CD4-positive, alpha-beta T cell treated with Interleukin-15 for 1 hour (primary cell): ENCODE measurements at regions not wholly inside any gene's neighbourhood (a gene's known extent, or its start where the extent isn't known, plus 50 kb on each side); places are given as distances from the start of the nearest gene placed in this dataset.
A peak's percentile ranks its signal among the peaks of the same experiment; 100 is the strongest.

Experiments
- DNase-seq: peaks from one replicate; pipeline ENCODE4 v3.0.0-alpha.2; 2020

DNA sequence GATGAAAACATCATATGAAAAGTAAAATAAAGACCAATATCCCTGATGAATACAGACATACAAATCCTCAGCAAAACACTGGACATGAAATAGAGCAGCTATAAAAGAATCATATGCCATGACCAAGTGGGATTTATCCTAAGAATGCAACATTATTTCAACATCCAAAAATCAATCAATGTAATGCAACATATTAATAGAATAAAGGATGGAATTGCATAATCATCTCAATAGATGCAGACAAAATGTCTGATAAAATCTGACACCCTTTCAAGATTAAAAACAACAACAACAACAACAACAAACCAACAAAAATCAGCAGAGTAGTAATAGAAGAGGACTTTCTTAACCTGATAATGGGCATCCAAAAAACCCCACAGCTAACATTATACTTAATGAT lies 63.8 kb upstream of the IL1R1 start:
- DNase-seq = no peak

DNA sequence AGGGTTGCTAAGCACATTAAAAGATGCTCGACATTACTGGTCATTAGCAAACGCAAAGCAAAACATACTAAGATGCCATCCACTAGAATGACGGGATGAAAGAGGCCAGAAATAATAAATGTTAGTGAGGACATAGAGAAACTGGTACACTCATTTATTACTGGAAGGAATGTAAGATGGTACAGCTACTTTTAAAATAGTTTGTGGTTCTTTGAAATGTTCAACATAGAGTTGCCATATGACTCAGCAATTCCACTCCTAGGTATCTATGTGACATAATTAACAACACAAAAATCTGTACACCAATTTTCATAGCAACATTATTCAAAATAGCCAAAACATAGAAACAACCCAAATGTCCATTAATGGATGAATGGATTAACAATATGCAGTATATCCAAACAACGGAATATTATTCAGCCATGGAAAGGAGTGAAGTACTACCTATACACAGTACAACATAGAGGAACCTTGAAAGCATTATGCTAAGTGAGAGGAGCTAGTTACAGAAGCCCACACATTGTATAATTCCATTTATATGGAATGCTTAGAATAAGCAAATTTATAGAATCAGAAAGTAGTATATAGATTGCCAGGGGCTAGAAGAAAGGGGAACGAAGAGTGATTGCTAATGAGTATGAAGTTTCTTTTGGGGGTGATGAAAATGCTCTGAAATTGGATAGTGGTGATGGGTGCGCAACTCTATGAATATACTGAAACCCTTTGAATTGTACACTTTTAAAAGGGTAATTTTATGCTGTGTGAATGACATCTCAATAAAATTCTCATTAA lies 61.9 kb upstream of the IL1R1 start:
- no peak for DNase-seq

DNA sequence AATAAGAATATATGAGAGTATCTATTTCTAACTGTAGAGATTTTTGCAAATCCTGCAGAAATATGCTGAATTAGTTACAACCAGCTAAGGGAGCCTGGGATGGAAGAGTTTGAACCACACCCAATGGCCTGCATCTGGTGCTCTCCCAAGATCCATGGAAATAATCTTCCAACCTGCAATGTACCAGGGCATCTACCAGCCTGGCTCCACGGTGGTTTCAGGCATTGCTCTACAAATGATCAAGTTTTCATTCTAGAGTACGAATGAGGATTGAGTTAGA lies 61.4 kb upstream of the IL1R1 start:
- no peak for DNase-seq

DNA sequence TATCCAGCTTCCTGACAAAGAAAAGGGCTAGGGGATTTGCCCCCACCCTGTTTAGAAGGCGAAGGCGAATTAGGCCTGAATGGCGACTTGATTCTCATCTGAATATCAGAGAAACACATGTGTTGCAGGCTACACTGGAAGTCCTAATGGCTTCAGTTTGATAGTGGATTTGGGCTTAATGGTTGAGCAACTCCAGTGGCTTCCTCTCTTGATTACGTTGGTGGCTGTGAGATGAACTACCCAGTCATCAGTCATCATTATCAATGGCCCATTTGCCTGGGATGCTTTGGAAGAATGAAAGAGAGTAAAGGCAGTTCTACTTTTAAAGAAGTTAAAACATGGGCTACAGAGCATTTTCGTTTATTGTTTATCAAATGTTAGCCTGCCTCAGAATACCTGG lies 60.9 kb upstream of the IL1R1 start:
- DNase-seq = no peak

DNA sequence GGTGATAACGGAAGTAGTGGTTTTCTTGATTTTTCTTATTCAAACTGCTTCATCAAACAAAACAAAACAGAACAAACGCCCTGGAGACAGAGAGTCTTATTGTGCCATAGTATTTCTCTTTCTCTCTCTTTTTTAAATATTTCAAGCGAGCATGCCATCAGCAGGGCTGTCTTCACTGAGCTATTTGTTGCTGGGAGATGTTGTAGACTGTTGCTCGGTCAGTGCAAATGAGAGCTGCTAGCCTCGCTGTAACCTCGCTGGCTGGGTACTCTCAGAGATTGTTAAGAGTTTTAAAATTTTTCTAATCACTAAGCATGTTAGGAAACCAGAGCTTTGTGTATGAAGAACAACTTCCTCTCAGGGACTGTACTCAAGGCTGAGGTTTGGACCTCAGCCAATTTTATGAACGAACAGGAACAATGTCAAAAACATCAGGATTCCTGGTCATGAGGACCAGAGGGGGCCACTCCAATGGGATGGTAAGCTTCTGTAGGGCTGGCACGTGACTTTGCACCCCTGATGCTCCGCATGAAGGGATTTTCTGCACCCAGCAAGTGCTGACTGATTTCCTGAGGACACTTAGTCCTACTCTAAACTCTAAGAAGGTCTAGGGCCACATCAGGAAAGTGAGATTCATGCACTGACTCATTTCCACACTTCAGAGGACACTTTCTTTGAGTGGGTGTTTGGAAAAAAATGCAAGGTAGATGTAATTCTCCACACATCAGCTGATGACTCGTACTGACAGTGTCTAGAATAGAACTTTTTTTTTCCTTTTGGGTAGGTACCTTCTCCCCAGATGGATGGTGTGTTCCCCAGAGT lies 59.8 kb upstream of the IL1R1 start:
- DNase-seq = peak; percentile 55

DNA sequence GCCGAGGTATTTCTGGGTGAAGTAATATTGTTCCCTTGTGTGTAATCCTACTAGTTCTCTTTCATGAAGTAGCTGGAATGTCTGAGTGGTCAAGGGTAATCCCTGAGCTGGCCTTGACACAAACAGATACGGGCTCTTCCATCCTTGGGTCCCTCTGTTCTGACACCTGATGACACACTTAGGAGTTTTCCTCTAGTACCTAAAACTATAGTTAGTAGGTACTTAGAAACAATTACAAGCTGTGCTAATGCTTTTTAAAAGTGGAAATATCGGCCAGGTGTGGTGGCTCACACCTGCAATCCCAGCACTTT lies 59.2 kb upstream of the IL1R1 start:
- no peak for DNase-seq

DNA sequence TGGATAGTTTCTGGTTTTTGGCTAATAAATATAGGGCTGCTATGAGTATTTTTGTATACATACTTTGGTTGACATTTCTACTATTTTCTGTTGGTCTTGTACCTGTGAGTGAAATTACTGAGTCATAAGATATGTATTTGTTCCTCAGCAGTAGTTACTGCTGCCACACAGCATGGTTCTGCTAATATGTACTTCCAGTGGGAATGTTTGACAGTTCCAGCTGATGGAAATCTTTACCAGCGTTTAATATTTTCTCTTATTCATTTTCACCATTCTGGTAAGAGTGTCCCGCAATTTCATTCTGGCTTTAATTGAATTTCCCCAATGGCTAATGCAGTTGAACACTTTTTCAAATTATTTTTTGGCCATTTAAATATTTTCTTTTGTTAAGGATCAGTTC lies 57.9 kb upstream of the IL1R1 start:
- no peak for DNase-seq

DNA sequence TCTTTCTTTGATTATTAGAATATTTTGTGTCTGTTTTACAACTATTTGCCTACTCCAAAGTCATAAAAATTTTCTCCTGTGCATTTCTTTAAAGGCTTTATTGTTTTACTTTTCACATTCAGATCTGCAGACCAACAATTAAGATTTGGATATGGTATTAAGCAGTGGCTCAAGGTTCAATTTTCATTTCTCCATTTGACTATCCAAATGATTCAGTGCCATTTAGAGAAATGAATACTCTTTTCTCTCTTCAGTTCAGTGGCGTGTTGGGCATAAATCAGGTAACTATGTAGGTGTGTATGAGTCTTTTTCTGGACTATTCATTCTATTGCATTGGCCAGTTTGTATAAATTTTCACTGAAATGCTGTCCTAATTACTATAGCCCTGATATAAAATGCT lies 57.3 kb upstream of the IL1R1 start:
- no peak for DNase-seq

DNA sequence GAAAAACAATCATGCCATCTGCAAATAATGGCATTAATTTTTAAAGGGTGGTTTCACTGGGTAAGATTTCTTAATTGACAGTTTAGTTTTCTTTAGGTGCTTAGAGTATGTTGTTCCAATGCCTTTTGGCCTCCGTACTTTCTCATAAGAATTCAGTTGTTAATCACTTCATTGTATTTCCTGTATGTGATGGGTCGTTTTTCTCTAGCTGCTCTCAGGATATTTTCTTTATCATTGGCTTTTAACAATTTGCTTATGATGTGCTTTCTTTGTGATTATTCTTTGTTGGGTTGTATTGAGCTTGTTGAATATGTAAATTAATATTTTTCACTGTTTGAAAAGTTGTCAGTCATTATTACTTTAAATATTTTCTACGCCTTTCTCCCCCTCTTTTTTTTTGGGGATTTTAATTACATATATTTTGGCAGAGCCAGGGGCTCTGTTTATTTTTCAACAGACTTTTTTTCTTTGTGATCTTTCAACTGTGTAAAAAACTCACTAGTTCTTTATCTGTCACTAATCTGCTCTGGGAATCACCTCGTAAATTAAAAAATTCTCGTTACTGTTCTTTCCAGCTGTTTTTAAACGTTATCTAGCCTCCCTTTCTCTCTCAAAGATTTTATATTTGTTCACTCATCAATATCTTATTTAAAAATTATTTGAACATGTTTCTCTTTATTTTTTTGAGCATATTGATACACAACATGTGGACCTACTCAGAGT lies 56.2 kb upstream of the IL1R1 start:
- DNase-seq = no peak

DNA sequence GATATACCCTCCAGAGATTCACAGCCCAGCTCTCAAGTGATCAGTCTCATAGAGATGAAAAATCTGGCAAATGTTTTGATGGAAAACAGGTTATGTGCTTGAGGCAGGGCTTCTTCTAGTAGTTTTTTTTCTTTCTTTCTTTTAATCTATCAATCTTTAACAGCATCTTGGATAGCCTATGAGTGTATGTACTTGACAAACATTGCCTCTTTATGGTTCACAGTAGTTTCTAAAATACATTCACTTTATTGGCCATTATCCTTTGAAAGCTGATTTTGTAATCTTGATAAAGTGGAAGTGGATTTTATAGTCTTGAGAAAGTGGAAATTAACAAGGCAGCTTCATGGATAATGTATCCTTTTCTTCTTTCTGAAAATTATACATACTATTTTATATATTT lies 51.4 kb upstream of the IL1R1 start:
- no peak for DNase-seq

DNA sequence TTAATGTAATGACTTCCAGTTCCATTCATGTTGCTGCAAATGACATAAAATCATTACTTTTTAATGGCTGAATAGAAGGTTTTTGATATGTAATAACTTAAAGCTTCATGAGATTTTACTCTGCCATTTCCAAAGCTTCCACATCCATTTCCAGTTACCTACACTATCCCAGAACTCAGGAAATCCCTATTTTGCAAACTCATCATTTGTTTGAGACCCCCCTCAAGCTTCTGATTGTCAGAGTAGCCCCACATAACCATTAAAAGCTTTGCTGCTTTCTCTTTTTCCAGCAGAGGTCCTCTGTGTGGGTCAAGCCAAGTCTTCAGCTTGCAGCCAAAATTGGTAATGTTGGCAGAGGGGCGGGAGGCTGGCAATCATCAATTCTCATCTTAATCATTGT lies 50.6 kb upstream of the IL1R1 start:
- DNase-seq = no peak

DNA sequence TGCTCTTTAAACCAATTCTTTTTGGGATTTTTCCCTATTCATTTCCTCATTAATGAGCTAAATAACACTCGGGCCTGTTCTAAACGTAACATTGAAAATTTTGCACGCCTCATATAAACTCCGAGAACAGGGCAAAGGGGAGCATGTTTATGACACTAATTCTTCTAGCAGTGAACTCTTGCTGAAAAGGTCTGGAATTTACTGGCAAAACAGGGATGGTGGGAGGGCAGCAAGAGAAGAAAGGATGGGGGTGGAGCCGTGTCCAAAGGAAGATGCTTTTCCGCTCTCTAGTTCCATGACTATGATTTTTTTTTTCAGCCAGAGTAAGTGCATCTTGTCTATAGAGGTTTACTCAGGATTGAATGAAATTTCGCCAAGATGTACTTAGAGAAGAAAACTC lies 50.0 kb upstream of the IL1R1 start:
- no peak for DNase-seq
